OCI-LY3 (cell line): ENCODE measurements at regions not wholly inside any gene's neighbourhood (a gene's known extent, or its start where the extent isn't known, plus 50 kb on each side); places are given as distances from the start of the nearest gene placed in this dataset.

Source experiments
- H2AFZ ChIP-seq: fragments of 200-600, 300-600 bp; shearing (Covaris generic); 2 replicates; pipeline ENCODE4 v1.6.0; 2014; ENCODE audit warnings: antibody characterized with exemption, low read depth, low read length
- H3K27ac ChIP-seq: fragments of 200-600, 300-600 bp; sonication (generic); 2 replicates; pipeline ENCODE4 v1.5.1; 2014; ENCODE audit warnings: mild to moderate bottlenecking, low read length, moderate library complexity, mixed read lengths
- H3K27me3 ChIP-seq: fragments of 200-600, 300-600 bp; sonication (generic); 2 replicates; pipeline ENCODE4 v1.6.1; 2014; ENCODE audit warnings: low read depth, low read length, mixed read lengths
- H3K36me3 ChIP-seq: fragments of 200-600, 300-600 bp; sonication (generic); replicated peaks from 2 replicates; pipeline ENCODE3; 2014; ENCODE audit warnings: low read depth, low read length, mixed read lengths
- H3K4me1 ChIP-seq: fragments of 300-600, 200-600 bp; sonication (generic); 2 replicates; pipeline ENCODE4 v1.6.1; 2014; ENCODE audit warnings: low read length, mixed read lengths
- H3K4me2 ChIP-seq: fragments of 200-600, 300-600 bp; sonication (generic); 2 replicates; pipeline ENCODE4 v1.6.1; 2014; ENCODE audit warnings: low read length, mixed read lengths
- H3K4me3 ChIP-seq: fragments of 300-600, 200-600 bp; sonication (generic); 2 replicates; pipeline ENCODE4 v1.5.1; 2014; ENCODE audit warnings: antibody characterized with exemption, mild to moderate bottlenecking, low read length, moderate library complexity
- H3K79me2 ChIP-seq: fragments of 300-600, 200-600 bp; shearing (Covaris generic); 2 replicates; pipeline ENCODE4 v1.6.1; 2014; ENCODE audit warnings: mild to moderate bottlenecking, low read length, mixed read lengths
- H3K9ac ChIP-seq: fragments of 300-600, 200-600 bp; shearing (Covaris generic); 2 replicates; pipeline ENCODE4 v1.6.0; 2014; ENCODE audit warnings: mild to moderate bottlenecking, low read length, moderate library complexity
- H3K9me3 ChIP-seq: fragments of 200-600, 300-600 bp; shearing (Covaris generic); 2 replicates; pipeline ENCODE4 v1.6.1; 2014; ENCODE audit warnings: low read length, mixed read lengths; ENCODE audit not compliant: insufficient read depth
- H4K20me1 ChIP-seq: fragments of 200-600, 300-600 bp; sonication (generic); 2 replicates; pipeline ENCODE4 v1.6.1; 2016; ENCODE audit warnings: low read length, mixed read lengths; ENCODE audit not compliant: insufficient read depth
- EZH2phosphoT487 ChIP-seq: fragments of 200-600 bp; shearing (Covaris generic); IDR thresholded peaks from 2 replicates; pipeline ENCODE4 v1.6.1; 2018; ENCODE audit warnings: antibody characterized with exemption, mixed run types, low read depth
- TF ChIP-seq, protein P1 (sequence below): fragments of 200-600, 300-600 bp; sonication (generic); IDR thresholded peaks from 2 replicates; pipeline ENCODE4 v1.5.1; 2014; ENCODE audit warnings: antibody characterized with exemption, low read length, low read depth

DNA sequence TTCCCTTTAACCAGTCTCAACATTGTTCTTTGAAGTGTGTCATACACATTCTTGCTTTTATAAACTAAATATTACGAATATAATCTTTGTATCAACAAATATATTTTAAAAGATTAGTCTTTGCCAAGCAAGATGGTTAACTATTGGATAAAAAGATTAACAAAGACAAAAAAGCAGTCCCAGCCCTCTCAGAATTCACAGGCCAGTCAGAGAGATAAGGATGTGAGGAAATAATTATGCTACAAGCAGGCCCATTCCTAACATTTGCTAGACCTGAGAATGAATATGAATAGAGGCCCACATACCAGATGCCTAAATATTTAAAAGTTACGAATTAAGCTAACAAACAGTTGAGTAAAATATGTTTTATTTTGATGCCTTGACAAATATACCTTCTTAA, 457.7 kb downstream of the CETN3 start:
- Histone ChIP-seq H3K36me3 (no peaks in the 10 kb centered on the region), H3K27ac (no peak overlapping the region), H3K27me3 (no peaks in the 10 kb centered on the region), H2AFZ (no peak overlapping the region), H3K79me2 (no peaks in the 10 kb centered on the region), H3K4me1 (peaks cover 21% of the 10 kb centered on the region), H4K20me1 (no peaks in the 10 kb centered on the region), H3K4me3 (no peak overlapping the region), H3K9ac (no peak overlapping the region), H3K4me2 (no peak overlapping the region), H3K9me3 (no peaks in the 10 kb centered on the region)
- TF ChIP-seq, protein P1, sequence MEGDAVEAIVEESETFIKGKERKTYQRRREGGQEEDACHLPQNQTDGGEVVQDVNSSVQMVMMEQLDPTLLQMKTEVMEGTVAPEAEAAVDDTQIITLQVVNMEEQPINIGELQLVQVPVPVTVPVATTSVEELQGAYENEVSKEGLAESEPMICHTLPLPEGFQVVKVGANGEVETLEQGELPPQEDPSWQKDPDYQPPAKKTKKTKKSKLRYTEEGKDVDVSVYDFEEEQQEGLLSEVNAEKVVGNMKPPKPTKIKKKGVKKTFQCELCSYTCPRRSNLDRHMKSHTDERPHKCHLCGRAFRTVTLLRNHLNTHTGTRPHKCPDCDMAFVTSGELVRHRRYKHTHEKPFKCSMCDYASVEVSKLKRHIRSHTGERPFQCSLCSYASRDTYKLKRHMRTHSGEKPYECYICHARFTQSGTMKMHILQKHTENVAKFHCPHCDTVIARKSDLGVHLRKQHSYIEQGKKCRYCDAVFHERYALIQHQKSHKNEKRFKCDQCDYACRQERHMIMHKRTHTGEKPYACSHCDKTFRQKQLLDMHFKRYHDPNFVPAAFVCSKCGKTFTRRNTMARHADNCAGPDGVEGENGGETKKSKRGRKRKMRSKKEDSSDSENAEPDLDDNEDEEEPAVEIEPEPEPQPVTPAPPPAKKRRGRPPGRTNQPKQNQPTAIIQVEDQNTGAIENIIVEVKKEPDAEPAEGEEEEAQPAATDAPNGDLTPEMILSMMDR, result no peak
- TF ChIP-seq EZH2phosphoT487, result no peak

- no peaks in the 10 kb centered on the region for H3K27me3 ChIP-seq
- H3K4me1 ChIP-seq, result peaks cover 23% of the 10 kb centered on the region
- TF ChIP-seq EZH2phosphoT487, result no peak
- TF ChIP-seq, protein P1, result no peak
- H3K9me3 ChIP-seq, result no peaks in the 10 kb centered on the region
- H3K9ac ChIP-seq, result no peak overlapping the region
- no peak overlapping the region for H3K4me3 ChIP-seq
- H4K20me1 ChIP-seq, result no peaks in the 10 kb centered on the region
- H3K36me3 ChIP-seq, result no peaks in the 10 kb centered on the region
- no peak overlapping the region for H3K27ac ChIP-seq
- no peak overlapping the region for H2AFZ ChIP-seq
- no peaks in the 10 kb centered on the region for H3K79me2 ChIP-seq
- H3K4me2 ChIP-seq, result no peak overlapping the region
These were observed 459.3 kb downstream of the CETN3 start for GRCh38 chr5:89950234-89950633.

DNA sequence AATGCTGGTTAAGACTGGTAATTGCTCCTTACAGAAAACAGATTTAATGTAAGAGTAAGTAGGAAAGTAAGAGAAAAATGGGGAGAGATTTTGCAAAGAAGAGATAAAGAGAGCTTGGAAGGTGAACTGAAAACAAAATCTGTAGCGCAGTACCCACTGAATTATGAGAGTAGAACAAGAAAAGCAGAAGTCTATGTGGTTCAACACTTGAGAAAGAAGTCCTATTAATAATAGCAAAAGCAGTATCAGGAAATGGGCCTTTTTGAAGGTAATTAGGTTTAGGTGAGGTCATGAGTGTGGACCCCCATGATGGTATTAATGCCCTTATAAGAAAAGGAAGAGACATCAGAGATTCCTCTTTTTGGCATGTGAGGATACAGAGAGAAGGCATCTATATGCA, 460.6 kb downstream of the CETN3 start:
- TF ChIP-seq EZH2phosphoT487, result no peak
- TF ChIP-seq, protein P1, result no peak
- no peaks in the 10 kb centered on the region for H3K36me3 ChIP-seq
- no peak overlapping the region for H3K4me3 ChIP-seq
- H3K4me2 ChIP-seq, result peak overlapping the region; percentile 10; the same call in 1 of the 2 replicates
- peak overlapping the region; percentile 58 for H3K27ac ChIP-seq
- peaks cover 23% of the 10 kb centered on the region for H3K4me1 ChIP-seq
- H2AFZ ChIP-seq, result no peak overlapping the region
- no peaks in the 10 kb centered on the region for H4K20me1 ChIP-seq
- no peaks in the 10 kb centered on the region for H3K9me3 ChIP-seq
- H3K79me2 ChIP-seq, result no peaks in the 10 kb centered on the region
- no peak overlapping the region for H3K9ac ChIP-seq
- no peaks in the 10 kb centered on the region for H3K27me3 ChIP-seq

GRCh38 chr5:89946916-89947315, 462.6 kb downstream of the CETN3 start:
- no peak overlapping the region for H3K4me2 ChIP-seq
- H4K20me1 ChIP-seq, result no peaks in the 10 kb centered on the region
- no peaks in the 10 kb centered on the region for H3K27me3 ChIP-seq
- no peaks in the 10 kb centered on the region for H3K9me3 ChIP-seq
- H3K4me1 ChIP-seq, result peaks cover 23% of the 10 kb centered on the region
- no peak overlapping the region for H3K4me3 ChIP-seq
- no peaks in the 10 kb centered on the region for H3K36me3 ChIP-seq
- no peak overlapping the region for H2AFZ ChIP-seq
- TF ChIP-seq, protein P1, result no peak
- no peak for TF ChIP-seq EZH2phosphoT487
- H3K9ac ChIP-seq, result no peak overlapping the region
- H3K79me2 ChIP-seq, result no peaks in the 10 kb centered on the region
- no peak overlapping the region for H3K27ac ChIP-seq
